ENCODE measurements at regions not wholly inside any gene's neighbourhood (a gene's known extent, or its start where the extent isn't known, plus 50 kb on each side); places are given as distances from the start of the nearest gene placed in this dataset.

GRCh38 chrX:2628751-2629315 is 62.3 kb upstream of the CD99 start:
- Histone ChIP-seq H3K9ac (ENCODE audit: low read depth in 1 of 2, low read length in 2 of 2) (no peak overlapping the region), H3K4me3 (ENCODE audit: low read depth in 1 of 3, low read length in 3 of 3) (no peak overlapping the region), H3K36me3 (ENCODE audit: control insufficient read depth in 4 of 4, insufficient read depth in 3 of 4, low read depth in 1 of 4, low read length in 3 of 4) (peaks cover 0 to 5% (median 0%) of the 10 kb centered on the region in 4 donors), H3K9me3 (ENCODE audit: control insufficient read depth in 4 of 4, low read length in 3 of 4) (peaks cover 0 to 8% (median 1%) of the 10 kb centered on the region in 4 donors), H3K27me3 (ENCODE audit: control insufficient read depth in 4 of 4, insufficient read depth in 4 of 4, low read length in 3 of 4) (no peaks in the 10 kb centered on the region), H3K27ac (ENCODE audit: low read depth in 1 of 2, low read length in 2 of 2) (no peak overlapping the region), H3K4me1 (ENCODE audit: control insufficient read depth in 4 of 4, insufficient read depth in 4 of 4, low read length in 3 of 4) (no peaks in the 10 kb centered on the region)
- WGBS = 61% methylated on average over 2 of the region's 2 CpGs
- TF ChIP-seq REST (IDR thresholded peaks at IDR 0.05) (no peak), GABPA (IDR thresholded peaks at IDR 0.05 in 1 of 2, conservative IDR thresholded peaks at IDR 0.05 in 1 of 2) (peak in 1 of 2 donors; percentile 30)
- no peak for DNase-seq (ENCODE audit: low spot score)

- TF ChIP-seq RAD21 (IDR thresholded peaks at IDR 0.05) = peak; percentile 79 to 84
- no peak for TF ChIP-seq ZBTB33 (IDR thresholded peaks at IDR 0.05)
- TF ChIP-seq GABPA (IDR thresholded peaks at IDR 0.05 in 1 of 2, conservative IDR thresholded peaks at IDR 0.05 in 1 of 2) = no peak
- no peak for TF ChIP-seq JUND (IDR thresholded peaks at IDR 0.05)
- TF ChIP-seq CTCF (IDR thresholded peaks at IDR 0.05; ENCODE audit: low read depth, low read length, missing input control) = peak; percentile 54
- TF ChIP-seq HNF4A (conservative IDR thresholded peaks at IDR 0.05) = no peak
- TF ChIP-seq RXRA (IDR thresholded peaks at IDR 0.05) = no peak
- no peak for TF ChIP-seq EGR1 (IDR thresholded peaks at IDR 0.05; ENCODE audit: low read depth in 2 of 2)
- TF ChIP-seq MAX (IDR thresholded peaks at IDR 0.05) = no peak
- DNase-seq (ENCODE audit: low spot score) = peak; percentile 43
Observed at GRCh38 chrX:2627272-2627867, 63.7 kb upstream of the CD99 start.

More at GRCh38 chrX:2627272-2627867, 63.7 kb upstream of the CD99 start:
- Histone ChIP-seq H3K9me3 (ENCODE audit: control insufficient read depth in 4 of 4, low read length in 3 of 4) (peaks cover 0 to 8% (median 1%) of the 10 kb centered on the region in 4 donors), H3K27ac (ENCODE audit: low read depth in 1 of 2, low read length in 2 of 2) (no peak overlapping the region), H3K4me3 (ENCODE audit: low read depth in 1 of 3, low read length in 3 of 3) (no peak overlapping the region), H3K9ac (ENCODE audit: low read depth in 1 of 2, low read length in 2 of 2) (no peak overlapping the region), H3K36me3 (ENCODE audit: control insufficient read depth in 4 of 4, insufficient read depth in 3 of 4, low read depth in 1 of 4, low read length in 3 of 4) (peaks cover 0 to 5% (median 0%) of the 10 kb centered on the region in 4 donors), H3K4me1 (ENCODE audit: control insufficient read depth in 4 of 4, insufficient read depth in 4 of 4, low read length in 3 of 4) (no peaks in the 10 kb centered on the region), H3K27me3 (ENCODE audit: control insufficient read depth in 4 of 4, insufficient read depth in 4 of 4, low read length in 3 of 4) (no peaks in the 10 kb centered on the region)
- 57% methylated on average over 3 of the region's 3 CpGs for WGBS

Data from liver (tissue), 8 donors.